NCI-H2227 (cell line): ENCODE measurements at regions not wholly inside any gene's neighbourhood (a gene's known extent, or its start where the extent isn't known, plus 50 kb on each side); places are given as distances from the start of the nearest gene placed in this dataset.

Source experiments
- DNase-seq: peaks from one replicate; lab custom pipeline; 2025; ENCODE audit not compliant: unreplicated experiment; lab: John Stamatoyannopoulos, UW

- DNase-seq = no peak
These were observed 189.9 kb upstream of the NWD2 start for GRCh38 chr4:37054531-37055077.

- DNase-seq = no peak
These were observed 185.7 kb upstream of the NWD2 start for GRCh38 chr4:37058826-37059225.

DNA sequence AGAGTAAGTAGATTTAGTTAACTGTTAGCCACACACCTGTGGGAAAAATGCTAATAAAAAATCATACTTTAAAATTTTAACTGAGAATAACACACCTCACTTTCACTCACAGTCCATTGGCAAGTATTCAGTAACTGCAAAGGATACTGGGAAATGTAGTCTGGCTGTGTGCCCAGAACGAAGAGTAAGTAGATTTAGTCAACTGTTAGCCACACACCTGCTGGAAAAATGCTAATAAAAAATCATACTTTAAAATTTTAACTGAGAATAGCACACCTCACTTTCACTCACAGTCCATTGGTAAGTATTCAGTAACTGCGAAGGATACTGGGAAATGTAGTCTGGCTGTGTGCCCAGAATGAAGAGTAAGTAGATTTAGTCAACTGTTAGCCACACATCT, 178.4 kb upstream of the NWD2 start:
- DNase-seq = no peak

DNA sequence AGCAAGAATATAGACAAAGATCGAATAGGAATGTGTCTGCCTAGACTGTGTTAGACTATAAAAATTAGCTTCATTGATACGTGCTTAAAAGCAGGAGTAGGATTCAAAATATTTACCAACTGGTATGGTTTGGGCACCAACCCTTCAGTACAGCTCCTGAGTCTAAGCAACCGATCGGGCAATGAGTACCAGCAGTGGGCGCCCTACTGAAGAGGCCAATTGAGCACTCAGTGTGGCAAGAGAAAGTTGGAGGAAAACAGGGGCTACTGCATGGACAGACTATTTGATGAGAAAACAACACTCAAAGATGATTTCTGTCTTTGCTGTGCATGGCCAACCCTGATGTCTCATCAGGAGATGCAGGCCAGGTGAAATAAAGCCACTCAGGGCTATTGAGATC, 176.0 kb upstream of the NWD2 start:
- no peak for DNase-seq

- DNase-seq = no peak
These were observed 174.5 kb upstream of the NWD2 start for GRCh38 chr4:37070041-37070440.

DNA sequence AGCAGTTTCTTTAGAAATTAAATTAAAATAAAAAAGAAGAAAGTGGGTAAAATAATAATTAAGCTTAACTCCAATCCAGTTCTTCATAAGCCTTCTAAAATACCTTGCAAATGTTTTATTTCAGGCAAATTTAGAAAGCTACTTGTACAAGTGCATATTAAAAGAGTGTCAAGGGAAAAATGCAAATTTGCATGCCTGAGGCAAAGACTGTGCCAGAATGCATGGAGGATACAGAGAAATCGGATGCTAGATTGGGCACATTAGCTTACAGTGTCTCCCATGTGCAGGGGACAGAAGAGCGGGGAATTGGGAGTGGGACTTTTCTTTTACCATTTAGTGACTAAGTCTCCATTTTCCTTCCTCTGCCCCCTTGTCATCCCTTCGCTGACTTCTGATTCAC, 173.0 kb upstream of the NWD2 start:
- DNase-seq = no peak

DNA sequence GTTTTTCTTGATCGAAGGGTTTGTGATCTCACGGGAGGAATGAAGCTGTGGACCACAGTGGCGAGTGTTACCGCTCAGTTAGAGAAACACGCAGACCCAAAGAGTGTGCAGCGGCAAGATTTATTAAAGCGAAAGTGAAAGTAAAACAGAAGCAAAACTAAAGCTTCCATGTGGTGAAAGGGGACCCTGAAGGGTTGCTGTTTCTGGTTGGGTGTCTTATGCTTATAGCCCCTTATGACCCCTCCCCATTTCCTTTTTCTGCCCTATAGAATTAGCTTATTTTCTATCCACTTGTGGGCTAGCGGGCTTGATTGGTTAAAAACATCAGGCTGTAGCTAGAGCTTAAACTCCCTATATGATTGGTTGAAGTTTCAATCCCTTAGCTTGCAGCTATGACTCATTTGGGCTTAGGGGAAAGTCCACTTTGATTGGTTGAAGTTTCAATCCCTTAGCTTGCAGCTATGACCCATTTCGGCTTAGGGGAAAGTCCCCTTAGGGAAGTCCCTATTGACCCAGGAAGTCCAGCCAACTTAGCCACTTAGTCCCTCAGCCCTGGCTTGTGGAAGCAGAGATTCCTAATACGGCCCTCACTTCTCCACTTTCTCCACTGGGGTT, 171.2 kb upstream of the NWD2 start:
- peak; percentile 53 for DNase-seq

DNA sequence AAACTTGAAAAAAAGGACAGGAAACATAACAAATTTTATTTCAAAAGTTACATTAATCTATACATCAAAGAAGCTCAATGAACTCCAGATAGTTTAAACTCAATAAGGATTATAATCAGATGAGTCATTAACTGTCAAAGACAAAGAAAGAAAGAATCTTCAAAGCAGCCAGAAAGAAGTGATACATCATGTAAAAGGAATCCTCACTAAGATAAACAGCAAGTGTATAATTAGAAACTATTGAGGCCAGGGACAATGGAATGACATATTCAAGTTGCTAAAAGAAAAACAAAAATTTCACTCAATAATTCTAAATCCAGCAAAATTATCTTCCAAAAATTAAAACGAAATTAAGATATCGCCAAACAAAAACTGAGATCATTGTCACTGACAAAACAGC, 161.6 kb upstream of the NWD2 start:
- no peak for DNase-seq

- no peak for DNase-seq
These were observed 148.6 kb upstream of the NWD2 start for GRCh38 chr4:37095925-37096324.

DNA sequence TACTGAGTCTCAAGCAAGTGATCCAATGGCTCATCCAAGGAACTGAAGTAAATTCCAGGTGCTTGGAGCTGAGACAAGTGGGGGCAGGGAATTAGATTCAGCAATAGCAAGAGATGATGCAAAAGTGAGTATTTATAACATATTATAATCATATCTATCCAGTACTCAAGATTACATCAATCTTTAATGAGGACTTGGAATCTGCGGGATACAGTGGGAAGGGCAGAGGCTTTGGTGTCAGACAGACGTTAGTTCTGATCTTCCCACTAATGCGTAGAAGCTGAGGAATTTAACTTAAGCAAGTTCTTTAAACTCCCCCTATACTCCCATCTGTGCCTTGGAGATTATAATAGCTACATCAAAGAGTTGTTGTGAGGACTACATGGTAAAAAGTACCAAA, 143.4 kb upstream of the NWD2 start:
- no peak for DNase-seq

DNA sequence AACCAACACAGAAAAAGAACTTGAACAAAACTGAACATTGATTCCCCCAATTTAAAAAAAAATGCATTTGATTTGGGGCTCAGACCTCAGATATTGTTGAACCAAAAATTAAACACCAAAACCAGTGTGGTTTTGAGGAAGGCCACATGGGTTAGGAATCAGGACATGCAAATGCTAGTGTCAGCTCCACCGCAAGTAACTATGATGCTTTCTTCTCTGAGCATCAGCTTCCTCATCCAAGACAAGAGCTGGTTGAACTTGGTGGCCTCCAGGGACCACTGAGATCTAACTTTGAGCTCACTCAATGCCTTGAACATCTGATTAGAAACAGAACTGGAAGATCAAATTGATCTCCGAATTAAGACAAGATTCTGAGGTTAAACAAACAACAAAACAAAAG, 142.9 kb upstream of the NWD2 start:
- DNase-seq = no peak

GRCh38 chr4:37109756-37110155, 134.8 kb upstream of the NWD2 start:
- no peak for DNase-seq

DNA sequence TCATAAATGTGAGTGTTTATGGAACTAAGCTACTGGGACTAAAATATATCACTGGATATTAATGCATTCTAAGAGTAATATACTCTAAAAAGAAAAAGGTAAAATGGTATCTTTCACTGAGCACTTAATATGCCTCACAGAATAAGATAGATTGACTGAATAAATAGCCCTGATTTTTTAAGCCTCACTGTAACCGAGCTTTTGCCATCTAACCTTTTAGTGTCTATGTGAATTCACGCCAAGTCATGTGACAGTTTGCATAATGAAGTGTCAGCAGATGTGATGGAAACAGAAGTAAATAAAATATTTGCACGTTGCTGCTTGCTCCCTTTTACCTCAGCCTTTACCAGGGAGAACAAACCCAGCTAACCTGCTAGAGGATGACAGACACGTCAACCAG, 119.7 kb upstream of the NWD2 start:
- no peak for DNase-seq

DNA sequence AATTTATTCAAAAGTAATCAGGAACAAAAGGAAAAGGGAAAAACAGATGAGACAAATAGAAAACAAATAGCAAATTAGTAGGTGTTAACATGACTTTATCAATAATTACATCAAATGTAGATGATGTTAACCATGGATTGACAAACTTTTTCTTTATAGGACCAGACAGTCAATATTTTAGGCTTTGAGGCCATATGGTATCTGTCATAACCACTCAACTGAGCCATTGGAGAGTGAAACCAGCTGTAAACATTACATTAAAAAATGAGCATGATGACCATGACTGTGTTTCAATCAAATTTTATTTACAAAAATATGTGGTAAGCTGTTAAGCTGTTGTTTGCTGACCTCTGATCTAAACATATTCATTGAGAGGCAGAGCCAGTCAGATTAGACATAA, 118.5 kb upstream of the NWD2 start:
- no peak for DNase-seq

DNA sequence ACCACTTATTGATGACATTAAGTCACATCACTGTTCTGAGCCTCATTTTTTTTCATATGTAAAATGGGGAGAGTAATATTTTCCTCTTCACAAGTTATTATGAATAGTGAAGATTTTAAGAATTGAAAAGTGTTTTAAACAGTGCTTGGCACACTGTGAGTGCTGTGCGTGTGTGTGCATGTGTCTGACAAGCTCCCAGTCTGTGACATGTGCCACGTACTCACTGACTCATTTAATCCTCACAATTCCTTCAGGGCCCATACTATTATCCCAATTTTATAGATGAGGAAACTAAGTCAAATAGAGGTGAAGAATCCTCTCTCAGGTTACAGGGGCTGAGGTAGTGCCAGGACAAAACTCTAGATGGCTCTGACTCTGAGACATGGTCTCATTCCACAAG, 114.1 kb upstream of the NWD2 start:
- DNase-seq = no peak

DNA sequence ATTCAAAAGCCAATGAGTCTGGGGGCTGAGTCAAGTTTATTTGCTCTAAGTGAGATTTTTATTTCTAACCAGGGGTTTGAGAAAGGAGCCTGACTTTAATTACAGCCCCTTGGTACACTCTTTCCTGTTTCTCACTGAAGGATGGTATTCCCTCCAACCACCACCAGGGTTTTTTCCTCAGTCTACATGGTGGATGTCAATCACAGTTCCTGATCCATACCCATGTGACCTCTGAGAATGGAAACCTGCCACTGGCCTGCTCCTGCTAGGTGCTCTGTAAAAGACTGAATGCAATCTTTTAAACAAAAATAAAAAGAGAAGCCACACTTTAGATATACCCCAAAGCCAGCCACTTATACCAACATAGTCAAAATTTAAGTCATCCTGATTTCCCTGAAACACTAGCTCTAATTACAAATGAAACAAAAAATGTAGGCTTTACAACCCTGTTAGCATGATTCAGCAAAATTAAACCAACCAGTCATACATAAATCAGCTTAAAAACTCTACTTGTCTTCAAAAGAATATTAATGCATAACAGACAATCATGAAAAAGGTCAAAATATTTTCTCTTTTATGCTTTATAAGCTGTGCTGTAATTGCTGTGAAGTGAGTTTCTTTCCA, 112.1 kb upstream of the NWD2 start:
- DNase-seq = no peak

DNA sequence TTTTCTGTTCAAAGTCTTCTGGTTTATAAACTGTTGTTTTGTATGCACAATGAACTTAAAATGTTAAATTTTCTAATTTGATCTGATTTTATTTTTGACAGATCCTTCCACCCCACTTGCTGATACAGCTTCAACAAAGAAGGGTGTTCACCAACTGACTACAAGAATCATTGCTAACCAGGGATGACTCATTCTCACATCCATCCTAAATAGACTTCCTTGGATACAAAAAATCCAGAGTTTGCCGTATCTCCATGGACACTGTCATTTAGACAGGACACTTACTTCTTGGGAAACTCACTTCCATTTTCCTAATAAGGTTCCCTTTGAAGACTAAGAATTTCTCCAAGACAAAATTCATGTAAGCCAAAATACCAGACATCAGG, 111.6 kb upstream of the NWD2 start:
- DNase-seq = no peak

- DNase-seq = no peak
These were observed 106.4 kb upstream of the NWD2 start for GRCh38 chr4:37138019-37138653.

GRCh38 chr4:37138789-37139188, 105.8 kb upstream of the NWD2 start:
- no peak for DNase-seq

GRCh38 chr4:37139987-37140386, 104.6 kb upstream of the NWD2 start:
- no peak for DNase-seq

- no peak for DNase-seq
These were observed 98.3 kb upstream of the NWD2 start for GRCh38 chr4:37146260-37146659.

GRCh38 chr4:37157476-37158167, 86.9 kb upstream of the NWD2 start:
- DNase-seq = no peak
